Neural cell (in vitro differentiated cells): ENCODE measurements at regions not wholly inside any gene's neighbourhood (a gene's known extent, or its start where the extent isn't known, plus 50 kb on each side); places are given as distances from the start of the nearest gene placed in this dataset.

Experiments
- H2AFZ ChIP-seq: fragments of 200-600, 300-800 bp; sonication (generic), shearing (Covaris generic); 2 replicates; pipeline ENCODE4 v1.6.0; 2014; ENCODE audit warnings: low read depth, mild to moderate bottlenecking, antibody characterized with exemption, low read length, moderate library complexity
- H3F3A ChIP-seq: fragments of 200-600 bp; shearing (Covaris generic); 2 replicates; pipeline ENCODE4 v1.6.1; 2016; ENCODE audit warnings: mild to moderate bottlenecking, moderate library complexity, mixed read lengths, antibody characterized with exemption, low read length; ENCODE audit not compliant: insufficient read depth, poor library complexity, severe bottlenecking
- H3K27ac ChIP-seq: fragments of 200-600, 300-800 bp; sonication (generic), shearing (Covaris generic); 2 replicates; pipeline ENCODE4 v1.5.1; 2014; ENCODE audit warnings: mild to moderate bottlenecking, low read length, moderate library complexity
- H3K27me3 ChIP-seq: fragments of 300-800, 200-600 bp; sonication (generic), shearing (Covaris generic); 2 replicates; pipeline ENCODE4 v1.6.0; 2014; ENCODE audit warnings: mild to moderate bottlenecking, low read depth, low read length, moderate library complexity; ENCODE audit not compliant: insufficient read depth
- H3K36me3 ChIP-seq: fragments of 300-800, 200-600 bp; sonication (generic), shearing (Covaris generic); 2 replicates; pipeline ENCODE4 v1.5.1; 2014; ENCODE audit warnings: mild to moderate bottlenecking, antibody characterized with exemption, low read length, moderate library complexity; ENCODE audit not compliant: insufficient read depth
- H3K4me2 ChIP-seq: fragments of 300-800, 200-600 bp; sonication (generic), shearing (Covaris generic); 2 replicates; pipeline ENCODE4 v1.6.0; 2014; ENCODE audit warnings: mild to moderate bottlenecking, low read length
- H3K4me3 ChIP-seq: fragments of 300-800, 200-600 bp; sonication (generic), shearing (Covaris generic); 2 replicates; pipeline ENCODE4 v1.5.1; 2014; ENCODE audit warnings: mild to moderate bottlenecking, low read length, moderate library complexity
- H3K79me2 ChIP-seq: fragments of 200-600 bp; shearing (Covaris generic); replicated peaks from 2 replicates; pipeline ENCODE4 v1.6.0; 2014; ENCODE audit warnings: mild to moderate bottlenecking, low read length, moderate library complexity; ENCODE audit not compliant: insufficient read depth
- H3K9ac ChIP-seq: fragments of 300-800, 200-600 bp; sonication (generic), shearing (Covaris generic); 2 replicates; pipeline ENCODE4 v1.6.1; 2016; ENCODE audit warnings: mild to moderate bottlenecking, low read length, mixed read lengths
- H3K9me2 ChIP-seq: fragments of 200-600 bp; shearing (Covaris generic); 2 replicates; pipeline ENCODE4 v1.6.1; 2016; ENCODE audit warnings: mild to moderate bottlenecking, low read length, mixed read lengths; ENCODE audit not compliant: insufficient read depth
- H3K9me3 ChIP-seq: fragments of 200-600, 300-800 bp; sonication (generic), shearing (Covaris generic); 2 replicates; pipeline ENCODE4 v1.6.1; 2016; ENCODE audit warnings: mild to moderate bottlenecking, mixed run types, low read length, moderate library complexity, mixed read lengths
- H4K20me1 ChIP-seq: fragments of 200-600 bp; shearing (Covaris generic); 2 replicates; pipeline ENCODE4 v1.6.1; 2016; ENCODE audit warnings: mild to moderate bottlenecking, mixed run types; ENCODE audit not compliant: insufficient read depth
- CTCF ChIP-seq: fragments of 450-650 bp; IDR thresholded peaks from 2 replicates; pipeline ENCODE4 v1.5.1; 2014; ENCODE audit warnings: antibody characterized with exemption, mild to moderate bottlenecking, moderate library complexity; ENCODE audit not compliant: poor library complexity, severe bottlenecking
- EP300 ChIP-seq: fragments of 450-650 bp; conservative IDR thresholded peaks from 2 replicates; pipeline ENCODE4 v1.6.1; 2014; ENCODE audit warnings: antibody characterized with exemption, mild to moderate bottlenecking, moderate library complexity; ENCODE audit not compliant: poor library complexity, severe bottlenecking
- EZH2 ChIP-seq: fragments of 200-600, 300-800 bp; shearing (Covaris generic), sonication (generic); IDR thresholded peaks from 2 replicates; pipeline ENCODE4 v1.6.1; 2014; ENCODE audit warnings: antibody characterized with exemption, low read length, borderline replicate concordance, mild to moderate bottlenecking; ENCODE audit not compliant: insufficient read depth, poor library complexity, severe bottlenecking
- MXI1 ChIP-seq: fragments of 450-650 bp; conservative IDR thresholded peaks from 2 replicates; pipeline ENCODE4 v1.6.1; 2014; ENCODE audit warnings: antibody characterized with exemption, mild to moderate bottlenecking; ENCODE audit not compliant: poor library complexity, severe bottlenecking
- POLR2AphosphoS5 ChIP-seq: IDR thresholded peaks from 2 replicates; pipeline ENCODE4 v1.6.1; 2012
- RAD21 ChIP-seq: fragments of 450-650 bp; conservative IDR thresholded peaks from 2 replicates; pipeline ENCODE4 v1.6.1; 2014; ENCODE audit warnings: antibody characterized with exemption, mild to moderate bottlenecking, moderate library complexity
- REST ChIP-seq: IDR thresholded peaks from 2 replicates; pipeline ENCODE4 v1.6.1; 2012; ENCODE audit warnings: borderline replicate concordance
- SMC3 ChIP-seq: fragments of 450-650 bp; conservative IDR thresholded peaks from 2 replicates; pipeline ENCODE4 v1.6.1; 2014; ENCODE audit warnings: antibody characterized with exemption, mild to moderate bottlenecking, moderate library complexity; ENCODE audit not compliant: poor library complexity
- TAF1 ChIP-seq: IDR thresholded peaks from 2 replicates; pipeline ENCODE4 v1.6.1; 2012; ENCODE audit warnings: low read depth

- TF ChIP-seq EP300 = no peak
- TF ChIP-seq CTCF = no peak
- TF ChIP-seq REST = no peak
- no peak for TF ChIP-seq MXI1
- no peak for TF ChIP-seq TAF1
- no peak for TF ChIP-seq SMC3
- TF ChIP-seq EZH2 = no peak
- H3K4me3 ChIP-seq = no peak overlapping the region
- no peak overlapping the region for H3K4me2 ChIP-seq
- H4K20me1 ChIP-seq = no peaks in the 10 kb centered on the region
- H3K27me3 ChIP-seq = no peaks in the 10 kb centered on the region
- H3F3A ChIP-seq = no peaks in the 10 kb centered on the region
- H3K9ac ChIP-seq = no peak overlapping the region
- H2AFZ ChIP-seq = no peak overlapping the region
- no peaks in the 10 kb centered on the region for H3K9me3 ChIP-seq
- no peaks in the 10 kb centered on the region for H3K9me2 ChIP-seq
- H3K79me2 ChIP-seq = no peaks in the 10 kb centered on the region
- no peak overlapping the region for H3K27ac ChIP-seq
- no peaks in the 10 kb centered on the region for H3K36me3 ChIP-seq
Observed at GRCh38 chr14:56027916-56028712, 90.1 kb upstream of the PELI2 start.

- TF ChIP-seq POLR2AphosphoS5 (no peak), TAF1 (no peak), CTCF (no peak), EZH2 (no peak), MXI1 (no peak), EP300 (no peak), REST (no peak), SMC3 (no peak), RAD21 (no peak)
- Histone ChIP-seq H3K79me2 (no peaks in the 10 kb centered on the region), H3K4me2 (no peak overlapping the region), H3K4me3 (no peak overlapping the region), H3K9me3 (no peaks in the 10 kb centered on the region), H4K20me1 (no peaks in the 10 kb centered on the region), H3K9me2 (no peaks in the 10 kb centered on the region), H2AFZ (no peak overlapping the region), H3K9ac (no peak overlapping the region), H3K27me3 (no peaks in the 10 kb centered on the region), H3K36me3 (no peaks in the 10 kb centered on the region), H3F3A (no peaks in the 10 kb centered on the region), H3K27ac (no peak overlapping the region)
Observed at GRCh38 chr14:56036353-56036752, 81.9 kb upstream of the PELI2 start.
